Suprapubic skin (tissue), 4 donors: ENCODE measurements at regions not wholly inside any gene's neighbourhood (a gene's known extent, or its start where the extent isn't known, plus 50 kb on each side); places are given as distances from the start of the nearest gene placed in this dataset.

Source experiments
- CTCF ChIP-seq, 2 donors: fragments of 200-600 bp in 1 of 2; fragments of 450-650 bp in 1 of 2; sonication (generic) in 1 of 2; IDR thresholded peaks; one replicate each; pipeline ENCODE4 v1.5.1; 2016 to 2019; ENCODE audit warnings: antibody characterized with exemption in 2 of 2, mild to moderate bottlenecking in 1 of 2, moderate library complexity in 1 of 2
- POLR2A ChIP-seq, 2 donors: fragments of 450-650 bp; IDR thresholded peaks; one replicate each; pipeline ENCODE4 v1.6.1; 2017; ENCODE audit warnings: antibody characterized with exemption in 2 of 2, mild to moderate bottlenecking in 2 of 2, moderate library complexity in 2 of 2
- POLR2AphosphoS5 ChIP-seq, 3 donors: sonication (generic); formaldehyde crosslinking; IDR thresholded peaks; one replicate each; pipeline ENCODE4 v1.6.1; 2017; ENCODE audit warnings: antibody characterized with exemption in 3 of 3

- TF ChIP-seq CTCF (IDR thresholded peaks at IDR 0.05) = no peak
- no peak for TF ChIP-seq POLR2A (IDR thresholded peaks at IDR 0.05)
- TF ChIP-seq POLR2AphosphoS5 (IDR thresholded peaks at IDR 0.05) = no peak
Observed at GRCh38 chr13:90107661-90108060, 1239.8 kb upstream of the MIR17HG start.
